GM18505 (cell line): ENCODE measurements at regions not wholly inside any gene's neighbourhood (a gene's known extent, or its start where the extent isn't known, plus 50 kb on each side); places are given as distances from the start of the nearest gene placed in this dataset.
"Not testable (repeated sequence)": the region's sequence is repeated elsewhere in the genome, so short reads cannot be mapped to it uniquely, and the experiment has no call there.

ENCODE experiments used
- ATAC-seq: cut with Tn5 transposase; IDR thresholded peaks from one replicate; pipeline ENCODE4 v1.9.1; 2021; ENCODE audit not compliant: unreplicated experiment
- POLR2A ChIP-seq: IDR thresholded peaks from 4 replicates; pipeline ENCODE4 v1.6.1; 2011; ENCODE audit warnings: borderline replicate concordance; ENCODE audit not compliant: insufficient read depth, insufficient read length; ENCODE audit errors: extremely low read depth

DNA sequence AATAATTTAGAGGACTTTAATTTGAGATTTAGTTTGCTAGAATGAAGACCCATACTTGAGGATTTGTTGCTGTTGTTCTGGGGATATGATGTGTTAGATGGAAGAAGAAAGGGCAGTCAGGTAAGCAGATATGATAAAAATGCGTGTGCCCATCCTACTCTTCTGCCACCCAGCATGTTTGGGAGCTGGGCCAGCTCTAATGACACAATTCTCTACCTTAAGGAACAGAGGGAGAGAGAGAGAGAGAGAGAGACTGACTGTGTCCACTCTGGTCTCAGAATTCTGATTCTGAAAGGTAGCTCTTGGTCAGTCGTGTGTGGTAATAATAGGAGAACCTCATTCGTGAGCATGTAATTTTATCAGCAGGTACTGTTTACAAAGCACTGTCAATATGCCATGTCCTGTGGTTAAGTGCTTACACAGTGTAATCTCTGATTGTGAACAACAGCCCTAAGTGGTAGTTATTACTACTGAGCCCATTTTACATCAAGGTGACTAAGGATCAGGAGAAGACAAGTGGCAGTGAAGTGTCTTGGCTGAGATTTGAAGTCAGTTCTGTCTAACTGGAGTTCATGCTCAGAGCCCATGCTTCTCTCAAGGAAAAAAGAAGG lies 307.4 kb upstream of the SEMA6A start:
- TF ChIP-seq POLR2A, result no peak
- ATAC-seq, result no peak

- ATAC-seq, result no peak
- no peak for TF ChIP-seq POLR2A
Measured at GRCh38 chr5:116880601-116881000, 306.0 kb upstream of the SEMA6A start.

DNA sequence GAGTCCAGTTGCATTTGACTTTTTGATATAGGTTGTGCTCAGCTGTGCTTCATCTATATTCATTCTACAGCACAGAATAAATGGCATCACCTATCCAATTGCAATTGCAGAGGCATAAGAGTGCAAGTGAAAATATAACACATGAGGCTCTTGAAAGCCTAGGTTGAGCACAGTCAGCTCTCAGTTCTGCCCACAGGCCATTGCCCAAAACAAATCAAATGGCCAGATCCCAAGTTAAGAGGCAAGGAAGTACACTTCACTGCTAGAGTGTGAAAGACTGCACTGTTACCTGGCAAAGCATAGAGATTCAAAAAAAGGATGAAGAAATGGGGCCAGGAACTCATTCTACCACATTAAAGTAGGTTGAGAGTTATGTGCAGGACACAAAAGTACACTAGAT lies 305.5 kb upstream of the SEMA6A start:
- TF ChIP-seq POLR2A, result no peak
- ATAC-seq, result peak; percentile 62

DNA sequence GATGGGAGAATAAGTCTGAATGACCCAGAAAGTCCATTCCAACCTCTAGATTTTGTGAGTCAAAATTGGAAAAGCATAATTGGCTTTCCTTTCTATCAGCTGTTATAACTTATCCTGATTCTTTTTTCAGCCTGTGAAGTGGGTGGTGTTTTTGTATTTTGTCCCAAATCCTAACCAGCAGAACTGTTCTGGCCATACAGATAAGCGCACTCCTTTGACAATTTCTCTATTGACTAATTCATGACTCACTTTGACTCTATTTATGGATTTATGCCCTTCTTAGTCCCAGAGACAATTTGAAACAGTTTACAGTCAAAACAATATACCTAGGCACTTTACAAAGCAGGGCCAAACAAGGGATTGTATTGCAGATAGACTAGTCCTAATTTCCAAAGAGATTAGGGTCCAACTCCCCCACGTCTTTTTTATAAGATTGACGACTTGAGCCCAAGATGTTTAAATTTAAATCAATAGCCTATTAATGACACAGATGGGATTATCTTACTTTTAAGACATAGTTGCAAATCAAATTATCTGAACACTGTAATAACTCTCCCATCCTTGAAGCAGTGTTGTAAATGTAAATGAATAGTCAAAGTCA lies 301.7 kb upstream of the SEMA6A start:
- no peak for TF ChIP-seq POLR2A
- ATAC-seq, result no peak

GRCh38 chr5:116872986-116873385 lies 298.4 kb upstream of the SEMA6A start:
- no peak for TF ChIP-seq POLR2A
- no peak for ATAC-seq

GRCh38 chr5:116872486-116872885 lies 297.9 kb upstream of the SEMA6A start:
- no peak for ATAC-seq
- no peak for TF ChIP-seq POLR2A

GRCh38 chr5:116867825-116868224 lies 293.2 kb upstream of the SEMA6A start:
- ATAC-seq, result not testable (repeated sequence)

DNA sequence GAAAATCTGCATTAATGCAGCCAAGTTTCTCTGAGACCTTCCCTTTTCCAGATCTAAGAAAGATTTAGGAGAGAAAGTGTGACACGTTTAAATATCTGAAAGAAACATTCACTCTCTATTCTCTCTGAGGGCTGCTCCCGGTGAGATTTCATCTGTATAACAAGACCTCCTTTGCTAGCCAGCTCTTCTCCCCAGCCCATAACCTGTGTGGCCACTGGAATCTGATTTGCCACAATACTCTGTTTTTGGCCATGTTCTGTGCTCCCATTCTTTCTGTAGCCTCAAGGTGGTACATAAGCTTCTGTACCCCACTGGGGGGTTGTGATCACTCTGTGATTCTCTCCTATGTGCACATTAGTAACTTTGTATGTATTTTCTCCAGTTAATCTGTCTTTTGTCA lies 291.0 kb upstream of the SEMA6A start:
- ATAC-seq, result no peak
- TF ChIP-seq POLR2A, result no peak

DNA sequence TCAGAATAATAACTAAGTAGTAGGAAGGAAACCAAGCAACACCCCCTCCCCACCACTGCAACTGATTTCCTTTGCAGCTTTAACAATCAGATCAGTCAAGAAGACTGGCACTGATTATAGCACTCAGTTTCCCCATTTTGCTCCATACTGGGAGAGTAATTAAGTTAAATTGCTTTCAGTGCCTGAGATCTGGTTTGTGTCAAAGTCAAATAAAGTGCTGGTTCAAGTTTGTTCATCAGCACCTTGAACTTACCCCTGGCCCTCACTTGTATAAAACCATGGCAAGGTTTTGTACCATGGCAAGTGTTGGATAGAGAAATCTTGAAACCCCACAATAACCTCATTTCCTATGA lies 290.2 kb upstream of the SEMA6A start:
- ATAC-seq, result no peak
- TF ChIP-seq POLR2A, result no peak

GRCh38 chr5:116864157-116864837 lies 289.7 kb upstream of the SEMA6A start:
- no peak for TF ChIP-seq POLR2A
- ATAC-seq, result no peak

- no peak for ATAC-seq
- TF ChIP-seq POLR2A, result no peak
Measured at GRCh38 chr5:116862632-116863455, 288.2 kb upstream of the SEMA6A start.

GRCh38 chr5:116861666-116862065 lies 287.0 kb upstream of the SEMA6A start:
- TF ChIP-seq POLR2A, result no peak
- no peak for ATAC-seq

- ATAC-seq, result no peak
- no peak for TF ChIP-seq POLR2A
Measured at GRCh38 chr5:116861097-116861496, 286.5 kb upstream of the SEMA6A start.
